ENCODE measurements at regions not wholly inside any gene's neighbourhood (a gene's known extent, or its start where the extent isn't known, plus 50 kb on each side); places are given as distances from the start of the nearest gene placed in this dataset.

- TF ChIP-seq CTCF (IDR thresholded peaks at IDR 0.05) (no peak), POLR2A (IDR thresholded peaks at IDR 0.05) (no peak)
Observed at GRCh38 chr12:71063087-71063486, 94.7 kb downstream of the TSPAN8 start.
